Neural cell (in vitro differentiated cells): ENCODE measurements at regions not wholly inside any gene's neighbourhood (a gene's known extent, or its start where the extent isn't known, plus 50 kb on each side); places are given as distances from the start of the nearest gene placed in this dataset.

Experiments
- H2AFZ ChIP-seq: fragments of 200-600, 300-800 bp; sonication (generic), shearing (Covaris generic); 2 replicates; pipeline ENCODE4 v1.6.0; 2014; ENCODE audit warnings: low read depth, mild to moderate bottlenecking, antibody characterized with exemption, low read length, moderate library complexity
- H3F3A ChIP-seq: fragments of 200-600 bp; shearing (Covaris generic); 2 replicates; pipeline ENCODE4 v1.6.1; 2016; ENCODE audit warnings: mild to moderate bottlenecking, moderate library complexity, mixed read lengths, antibody characterized with exemption, low read length; ENCODE audit not compliant: insufficient read depth, poor library complexity, severe bottlenecking
- H3K27ac ChIP-seq: fragments of 200-600, 300-800 bp; sonication (generic), shearing (Covaris generic); 2 replicates; pipeline ENCODE4 v1.5.1; 2014; ENCODE audit warnings: mild to moderate bottlenecking, low read length, moderate library complexity
- H3K27me3 ChIP-seq: fragments of 300-800, 200-600 bp; sonication (generic), shearing (Covaris generic); 2 replicates; pipeline ENCODE4 v1.6.0; 2014; ENCODE audit warnings: mild to moderate bottlenecking, low read depth, low read length, moderate library complexity; ENCODE audit not compliant: insufficient read depth
- H3K36me3 ChIP-seq: fragments of 300-800, 200-600 bp; sonication (generic), shearing (Covaris generic); 2 replicates; pipeline ENCODE4 v1.5.1; 2014; ENCODE audit warnings: mild to moderate bottlenecking, antibody characterized with exemption, low read length, moderate library complexity; ENCODE audit not compliant: insufficient read depth
- H3K4me2 ChIP-seq: fragments of 300-800, 200-600 bp; sonication (generic), shearing (Covaris generic); 2 replicates; pipeline ENCODE4 v1.6.0; 2014; ENCODE audit warnings: mild to moderate bottlenecking, low read length
- H3K4me3 ChIP-seq: fragments of 300-800, 200-600 bp; sonication (generic), shearing (Covaris generic); 2 replicates; pipeline ENCODE4 v1.5.1; 2014; ENCODE audit warnings: mild to moderate bottlenecking, low read length, moderate library complexity
- H3K79me2 ChIP-seq: fragments of 200-600 bp; shearing (Covaris generic); replicated peaks from 2 replicates; pipeline ENCODE4 v1.6.0; 2014; ENCODE audit warnings: mild to moderate bottlenecking, low read length, moderate library complexity; ENCODE audit not compliant: insufficient read depth
- H3K9ac ChIP-seq: fragments of 300-800, 200-600 bp; sonication (generic), shearing (Covaris generic); 2 replicates; pipeline ENCODE4 v1.6.1; 2016; ENCODE audit warnings: mild to moderate bottlenecking, low read length, mixed read lengths
- H3K9me2 ChIP-seq: fragments of 200-600 bp; shearing (Covaris generic); 2 replicates; pipeline ENCODE4 v1.6.1; 2016; ENCODE audit warnings: mild to moderate bottlenecking, low read length, mixed read lengths; ENCODE audit not compliant: insufficient read depth
- H3K9me3 ChIP-seq: fragments of 200-600, 300-800 bp; sonication (generic), shearing (Covaris generic); 2 replicates; pipeline ENCODE4 v1.6.1; 2016; ENCODE audit warnings: mild to moderate bottlenecking, mixed run types, low read length, moderate library complexity, mixed read lengths
- H4K20me1 ChIP-seq: fragments of 200-600 bp; shearing (Covaris generic); 2 replicates; pipeline ENCODE4 v1.6.1; 2016; ENCODE audit warnings: mild to moderate bottlenecking, mixed run types; ENCODE audit not compliant: insufficient read depth
- CTCF ChIP-seq: fragments of 450-650 bp; IDR thresholded peaks from 2 replicates; pipeline ENCODE4 v1.5.1; 2014; ENCODE audit warnings: antibody characterized with exemption, mild to moderate bottlenecking, moderate library complexity; ENCODE audit not compliant: poor library complexity, severe bottlenecking
- EP300 ChIP-seq: fragments of 450-650 bp; conservative IDR thresholded peaks from 2 replicates; pipeline ENCODE4 v1.6.1; 2014; ENCODE audit warnings: antibody characterized with exemption, mild to moderate bottlenecking, moderate library complexity; ENCODE audit not compliant: poor library complexity, severe bottlenecking
- EZH2 ChIP-seq: fragments of 200-600, 300-800 bp; shearing (Covaris generic), sonication (generic); IDR thresholded peaks from 2 replicates; pipeline ENCODE4 v1.6.1; 2014; ENCODE audit warnings: antibody characterized with exemption, low read length, borderline replicate concordance, mild to moderate bottlenecking; ENCODE audit not compliant: insufficient read depth, poor library complexity, severe bottlenecking
- MXI1 ChIP-seq: fragments of 450-650 bp; conservative IDR thresholded peaks from 2 replicates; pipeline ENCODE4 v1.6.1; 2014; ENCODE audit warnings: antibody characterized with exemption, mild to moderate bottlenecking; ENCODE audit not compliant: poor library complexity, severe bottlenecking
- POLR2AphosphoS5 ChIP-seq: IDR thresholded peaks from 2 replicates; pipeline ENCODE4 v1.6.1; 2012
- RAD21 ChIP-seq: fragments of 450-650 bp; conservative IDR thresholded peaks from 2 replicates; pipeline ENCODE4 v1.6.1; 2014; ENCODE audit warnings: antibody characterized with exemption, mild to moderate bottlenecking, moderate library complexity
- REST ChIP-seq: IDR thresholded peaks from 2 replicates; pipeline ENCODE4 v1.6.1; 2012; ENCODE audit warnings: borderline replicate concordance
- SMC3 ChIP-seq: fragments of 450-650 bp; conservative IDR thresholded peaks from 2 replicates; pipeline ENCODE4 v1.6.1; 2014; ENCODE audit warnings: antibody characterized with exemption, mild to moderate bottlenecking, moderate library complexity; ENCODE audit not compliant: poor library complexity
- TAF1 ChIP-seq: IDR thresholded peaks from 2 replicates; pipeline ENCODE4 v1.6.1; 2012; ENCODE audit warnings: low read depth

DNA sequence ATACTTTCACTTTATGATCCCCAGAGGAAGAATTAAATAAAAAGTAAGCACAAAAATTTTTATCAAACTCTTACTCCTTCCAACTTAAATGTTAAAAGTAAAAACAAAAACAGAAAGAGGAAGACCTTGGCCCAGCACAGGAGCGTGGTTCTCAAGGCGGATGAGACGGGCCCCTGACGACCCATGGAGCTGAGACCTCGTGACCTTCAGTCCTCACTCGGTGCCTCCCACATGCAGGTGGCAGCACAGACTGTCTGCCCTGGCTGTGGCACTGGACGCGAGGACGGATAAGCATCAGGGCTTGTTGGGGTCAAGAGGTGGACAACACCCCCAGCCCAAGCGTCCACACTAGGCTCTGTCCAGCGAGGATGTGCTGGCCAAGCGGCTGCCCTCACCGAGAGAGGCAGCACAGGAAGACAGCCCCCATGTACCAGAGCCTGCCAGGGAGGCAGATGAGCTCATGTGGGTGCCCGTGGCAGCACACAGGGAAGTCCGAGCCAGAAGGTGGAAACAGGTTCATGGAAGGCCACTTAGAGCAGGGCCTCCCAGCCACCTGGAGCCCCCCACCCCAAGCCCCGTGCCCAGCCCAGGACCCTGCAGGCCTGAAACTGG is 1389.8 kb downstream of the TBC1D22A start:
- H2AFZ ChIP-seq = no peak overlapping the region
- no peak overlapping the region for H3K9ac ChIP-seq
- H3K4me2 ChIP-seq = no peak overlapping the region
- H3K4me3 ChIP-seq = no peak overlapping the region
- TF ChIP-seq POLR2AphosphoS5 (no peak), EP300 (no peak), RAD21 (no peak)
- H3K9me2 ChIP-seq = no peaks in the 10 kb centered on the region
- H3K36me3 ChIP-seq = no peaks in the 10 kb centered on the region
- H3K27me3 ChIP-seq = no peaks in the 10 kb centered on the region
- H3K9me3 ChIP-seq = no peaks in the 10 kb centered on the region
- H3F3A ChIP-seq = no peaks in the 10 kb centered on the region
- no peaks in the 10 kb centered on the region for H4K20me1 ChIP-seq
- H3K79me2 ChIP-seq = no peaks in the 10 kb centered on the region
- no peak overlapping the region for H3K27ac ChIP-seq

DNA sequence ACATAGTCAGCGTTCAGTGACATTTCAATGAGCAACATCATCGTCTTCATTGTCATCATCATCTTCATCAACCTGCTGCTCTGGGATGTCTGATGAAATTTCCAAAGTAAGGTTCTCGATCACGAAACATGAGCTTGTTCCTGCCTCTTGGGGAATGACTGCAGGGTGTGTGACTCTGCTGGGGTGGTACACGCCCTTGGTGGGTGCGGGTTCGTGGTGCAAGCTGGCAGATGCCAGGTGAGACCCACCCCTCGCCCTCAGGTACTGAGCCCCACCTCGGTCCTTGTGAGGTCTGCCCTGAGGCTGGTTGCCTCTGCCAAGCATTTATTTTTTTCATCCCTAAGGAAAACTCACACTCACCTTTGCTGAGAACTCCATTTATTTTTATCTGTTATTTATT is 1389.2 kb downstream of the TBC1D22A start:
- Histone ChIP-seq H2AFZ (no peak overlapping the region), H3K27me3 (no peaks in the 10 kb centered on the region), H3K36me3 (no peaks in the 10 kb centered on the region), H3K9ac (no peak overlapping the region), H4K20me1 (no peaks in the 10 kb centered on the region), H3K4me3 (no peak overlapping the region), H3K9me2 (no peaks in the 10 kb centered on the region), H3K79me2 (no peaks in the 10 kb centered on the region), H3F3A (no peaks in the 10 kb centered on the region), H3K9me3 (no peaks in the 10 kb centered on the region), H3K4me2 (no peak overlapping the region), H3K27ac (no peak overlapping the region)
- TF ChIP-seq RAD21 (no peak), EP300 (no peak), MXI1 (no peak)

DNA sequence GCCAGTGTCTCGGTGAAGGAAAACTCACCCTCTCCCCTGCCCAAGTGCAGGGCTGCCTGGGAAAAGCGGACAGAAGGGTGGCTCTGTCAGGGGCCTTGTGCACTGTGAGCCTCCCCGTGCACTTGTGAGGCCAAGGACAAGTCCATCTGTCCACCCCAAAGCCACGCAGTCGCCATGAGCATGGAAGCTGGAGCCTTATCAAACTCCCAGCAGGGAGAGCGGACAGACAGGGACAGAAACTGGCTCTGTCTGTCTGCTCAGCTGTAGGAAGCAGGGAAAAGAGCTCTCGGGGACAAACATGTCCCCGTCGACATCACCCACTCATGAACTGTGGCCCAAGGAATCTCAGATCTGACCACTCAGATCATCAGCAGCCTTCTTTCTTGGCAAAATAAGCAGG is 1385.4 kb downstream of the TBC1D22A start:
- Histone ChIP-seq H3F3A (no peaks in the 10 kb centered on the region), H3K9me3 (no peaks in the 10 kb centered on the region), H3K27ac (no peak overlapping the region), H3K4me3 (no peak overlapping the region), H2AFZ (no peak overlapping the region), H3K9me2 (no peaks in the 10 kb centered on the region), H3K36me3 (no peaks in the 10 kb centered on the region), H3K79me2 (no peaks in the 10 kb centered on the region), H4K20me1 (no peaks in the 10 kb centered on the region), H3K9ac (no peak overlapping the region), H3K4me2 (no peak overlapping the region), H3K27me3 (no peaks in the 10 kb centered on the region)
- TF ChIP-seq EP300 (no peak), TAF1 (no peak), CTCF (no peak), EZH2 (no peak), SMC3 (no peak)

DNA sequence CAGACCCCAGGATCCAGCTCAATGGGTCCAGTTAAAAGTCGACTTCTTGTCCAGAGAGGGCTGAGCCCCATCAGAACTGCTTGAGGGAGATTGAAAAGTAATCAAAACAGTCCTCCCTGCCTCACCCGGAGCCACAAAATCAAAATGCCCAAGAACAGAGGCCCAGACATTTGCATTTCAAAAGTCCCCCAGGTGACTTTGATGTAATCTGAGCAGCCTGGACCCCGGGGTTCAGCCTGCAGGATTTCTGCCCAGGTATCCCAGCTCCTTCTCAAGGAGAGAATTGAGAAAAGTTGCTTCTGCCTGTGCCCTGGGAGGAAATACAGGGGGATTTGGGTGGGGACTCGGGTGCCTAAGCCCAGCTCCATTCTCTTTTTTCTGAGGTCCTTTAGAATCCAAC is 1385.0 kb downstream of the TBC1D22A start:
- Histone ChIP-seq H3K9ac (no peak overlapping the region), H3K9me3 (no peaks in the 10 kb centered on the region), H4K20me1 (no peaks in the 10 kb centered on the region), H3K27me3 (no peaks in the 10 kb centered on the region), H2AFZ (no peak overlapping the region), H3K4me3 (no peak overlapping the region), H3K9me2 (no peaks in the 10 kb centered on the region), H3K79me2 (no peaks in the 10 kb centered on the region), H3K4me2 (no peak overlapping the region), H3K36me3 (no peaks in the 10 kb centered on the region), H3F3A (no peaks in the 10 kb centered on the region), H3K27ac (no peak overlapping the region)
- TF ChIP-seq RAD21 (no peak), EP300 (no peak), SMC3 (no peak), REST (no peak), POLR2AphosphoS5 (no peak), TAF1 (no peak), EZH2 (no peak), CTCF (no peak), MXI1 (no peak)
